Right atrium auricular region (tissue), 2 donors: ENCODE measurements at regions not wholly inside any gene's neighbourhood (a gene's known extent, or its start where the extent isn't known, plus 50 kb on each side); places are given as distances from the start of the nearest gene placed in this dataset.

ENCODE experiments used
- DNase-seq: peaks from one replicate; pipeline ENCODE4 v3.0.0-alpha.2; 2019; ENCODE audit warnings: low spot score
- H3K27ac ChIP-seq, 2 donors: fragments of 200-600 bp; sonication (generic); 1 replicate in 1 of 2; 2 replicates in 1 of 2; pipeline ENCODE4 v1.5.1; 2016 to 2019
- H3K27me3 ChIP-seq, 2 donors: fragments of 200-600 bp; sonication (generic); one replicate each; pipeline versions ENCODE4 v1.5.1 to v1.6.0; 2017 to 2019
- H3K36me3 ChIP-seq: fragments of 200-600 bp; sonication (generic); one replicate; pipeline ENCODE4 v1.5.1; 2016
- H3K4me1 ChIP-seq, 2 donors: fragments of 200-600 bp; sonication (generic); one replicate each; pipeline versions ENCODE4 v1.5.1 to v1.6.0; 2017 to 2019
- H3K4me3 ChIP-seq, 2 donors: fragments of 200-600 bp; sonication (generic); 1 replicate in 1 of 2; 2 replicates in 1 of 2; pipeline ENCODE4 v1.5.1; 2017 to 2019; ENCODE audit warnings: mild to moderate bottlenecking in 1 of 2, moderate library complexity in 1 of 2
- H3K9me3 ChIP-seq, 2 donors: fragments of 200-600 bp; sonication (generic); one replicate each; pipeline ENCODE4 v1.5.1; 2019
- TF ChIP-seq, protein P1 (sequence below), 2 donors: fragments of 200-600 bp; sonication (generic); IDR thresholded peaks; one replicate each; pipeline ENCODE4 v1.5.1; 2019; ENCODE audit warnings: antibody characterized with exemption in 2 of 2

DNA sequence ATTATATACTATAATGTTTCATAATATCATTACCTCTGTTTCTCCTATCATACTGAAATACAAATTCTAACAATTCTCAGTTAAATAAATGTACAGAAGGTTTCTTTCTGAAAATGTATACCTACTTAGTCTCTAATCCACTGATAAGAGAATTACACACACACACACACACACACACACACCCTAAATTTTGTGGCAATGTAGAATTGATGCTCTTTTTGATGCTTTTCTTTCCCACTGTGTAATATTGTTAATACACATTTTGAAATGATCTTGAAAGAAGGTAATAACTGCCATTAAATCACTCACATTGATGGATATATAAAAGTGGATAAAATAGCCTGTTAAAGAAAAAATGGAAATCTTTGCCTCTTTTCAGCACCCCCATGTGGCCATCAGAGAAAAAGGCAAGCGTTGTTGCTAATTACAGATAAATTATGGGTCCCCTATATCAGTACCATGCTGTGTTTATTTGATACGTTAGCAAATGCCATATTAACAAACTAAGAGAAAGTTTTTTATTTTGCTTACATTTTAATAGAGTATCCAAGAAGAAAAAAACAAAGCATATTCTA is 76.6 kb upstream of the VGLL2 start:
- H3K27ac ChIP-seq: no peak overlapping the region
- H3K4me1 ChIP-seq: no peaks in the 10 kb centered on the region
- H3K9me3 ChIP-seq: no peaks in the 10 kb centered on the region
- H3K36me3 ChIP-seq: no peaks in the 10 kb centered on the region
- no peak overlapping the region for H3K4me3 ChIP-seq
- H3K27me3 ChIP-seq: no peaks in the 10 kb centered on the region
- no peak for DNase-seq
- TF ChIP-seq, protein P1, sequence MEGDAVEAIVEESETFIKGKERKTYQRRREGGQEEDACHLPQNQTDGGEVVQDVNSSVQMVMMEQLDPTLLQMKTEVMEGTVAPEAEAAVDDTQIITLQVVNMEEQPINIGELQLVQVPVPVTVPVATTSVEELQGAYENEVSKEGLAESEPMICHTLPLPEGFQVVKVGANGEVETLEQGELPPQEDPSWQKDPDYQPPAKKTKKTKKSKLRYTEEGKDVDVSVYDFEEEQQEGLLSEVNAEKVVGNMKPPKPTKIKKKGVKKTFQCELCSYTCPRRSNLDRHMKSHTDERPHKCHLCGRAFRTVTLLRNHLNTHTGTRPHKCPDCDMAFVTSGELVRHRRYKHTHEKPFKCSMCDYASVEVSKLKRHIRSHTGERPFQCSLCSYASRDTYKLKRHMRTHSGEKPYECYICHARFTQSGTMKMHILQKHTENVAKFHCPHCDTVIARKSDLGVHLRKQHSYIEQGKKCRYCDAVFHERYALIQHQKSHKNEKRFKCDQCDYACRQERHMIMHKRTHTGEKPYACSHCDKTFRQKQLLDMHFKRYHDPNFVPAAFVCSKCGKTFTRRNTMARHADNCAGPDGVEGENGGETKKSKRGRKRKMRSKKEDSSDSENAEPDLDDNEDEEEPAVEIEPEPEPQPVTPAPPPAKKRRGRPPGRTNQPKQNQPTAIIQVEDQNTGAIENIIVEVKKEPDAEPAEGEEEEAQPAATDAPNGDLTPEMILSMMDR (IDR thresholded peaks at IDR 0.05): peak; percentile 30 to 56

DNA sequence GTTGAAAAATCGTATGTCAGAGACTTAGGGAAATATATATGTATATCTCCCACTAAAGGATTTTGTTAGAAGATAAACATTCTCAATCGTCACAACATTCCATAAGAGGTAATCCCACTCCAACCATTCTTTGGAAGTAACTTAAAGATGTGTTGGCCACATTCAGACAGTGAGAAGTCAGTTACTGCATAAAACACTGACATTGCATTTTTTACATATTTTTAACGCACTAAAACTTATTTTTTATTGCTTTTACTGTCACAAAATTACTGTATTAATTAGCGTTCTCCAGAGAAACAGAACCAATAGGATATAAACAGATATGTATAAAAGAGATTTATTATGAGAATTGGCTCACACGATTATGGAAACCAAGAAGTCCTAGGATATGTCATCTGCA is 74.3 kb upstream of the VGLL2 start:
- Histone ChIP-seq H3K4me3 (no peak overlapping the region), H3K27ac (no peak overlapping the region)
- no peak for DNase-seq

DNA sequence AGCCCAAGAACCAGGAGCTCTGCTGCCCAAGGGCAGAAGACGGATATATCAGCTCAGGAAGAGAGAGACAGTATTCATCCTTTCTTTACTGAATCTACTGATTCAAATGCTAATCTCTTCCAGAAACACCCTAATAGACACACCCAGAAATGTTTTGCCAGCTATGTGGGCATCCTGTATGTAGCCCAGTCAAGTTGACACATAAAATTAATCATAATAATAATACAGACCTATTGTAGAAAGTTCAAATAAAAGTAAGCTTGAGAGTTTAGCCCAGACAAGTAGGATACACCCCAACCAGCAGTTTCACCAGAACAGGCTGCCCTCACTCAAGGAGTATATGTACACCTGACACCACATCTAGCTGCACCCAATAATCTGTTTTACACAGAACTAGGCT is 73.9 kb upstream of the VGLL2 start:
- no peak for DNase-seq
- Histone ChIP-seq H3K4me1 (no peaks in the 10 kb centered on the region), H3K27ac (no peak overlapping the region), H3K36me3 (no peaks in the 10 kb centered on the region), H3K9me3 (no peaks in the 10 kb centered on the region), H3K27me3 (no peaks in the 10 kb centered on the region), H3K4me3 (no peak overlapping the region)
- TF ChIP-seq, protein P1 (IDR thresholded peaks at IDR 0.05): no peak

More for the DNA sequence above, 74.3 kb upstream of the VGLL2 start:
- H3K4me1 ChIP-seq: no peaks in the 10 kb centered on the region
- TF ChIP-seq, protein P1 (IDR thresholded peaks at IDR 0.05): no peak
- H3K9me3 ChIP-seq: no peaks in the 10 kb centered on the region
- H3K27me3 ChIP-seq: no peaks in the 10 kb centered on the region
- no peaks in the 10 kb centered on the region for H3K36me3 ChIP-seq

DNA sequence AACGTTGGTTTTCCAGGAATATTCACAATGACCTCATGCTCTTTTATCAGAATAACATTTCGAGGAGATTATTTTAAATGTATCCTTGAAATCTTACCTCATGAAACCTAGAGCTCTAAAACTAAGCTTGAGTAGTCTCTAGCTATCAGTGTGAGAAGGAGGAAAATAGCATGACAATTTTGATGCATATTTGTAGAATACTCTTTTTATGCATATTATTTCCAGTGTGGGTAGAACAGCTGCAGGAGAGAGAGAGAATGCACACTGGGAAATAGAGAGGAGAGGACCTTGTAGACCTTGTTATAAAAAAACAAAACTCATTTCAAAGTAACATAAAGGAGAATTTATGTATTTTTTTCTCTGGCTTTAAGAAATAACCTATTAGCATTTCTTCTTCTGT is 71.1 kb upstream of the VGLL2 start:
- Histone ChIP-seq H3K4me3 (no peak overlapping the region), H3K27ac (no peak overlapping the region), H3K4me1 (no peaks in the 10 kb centered on the region), H3K36me3 (no peaks in the 10 kb centered on the region), H3K9me3 (no peaks in the 10 kb centered on the region), H3K27me3 (no peaks in the 10 kb centered on the region)
- no peak for DNase-seq
- TF ChIP-seq, protein P1 (IDR thresholded peaks at IDR 0.05): no peak

DNA sequence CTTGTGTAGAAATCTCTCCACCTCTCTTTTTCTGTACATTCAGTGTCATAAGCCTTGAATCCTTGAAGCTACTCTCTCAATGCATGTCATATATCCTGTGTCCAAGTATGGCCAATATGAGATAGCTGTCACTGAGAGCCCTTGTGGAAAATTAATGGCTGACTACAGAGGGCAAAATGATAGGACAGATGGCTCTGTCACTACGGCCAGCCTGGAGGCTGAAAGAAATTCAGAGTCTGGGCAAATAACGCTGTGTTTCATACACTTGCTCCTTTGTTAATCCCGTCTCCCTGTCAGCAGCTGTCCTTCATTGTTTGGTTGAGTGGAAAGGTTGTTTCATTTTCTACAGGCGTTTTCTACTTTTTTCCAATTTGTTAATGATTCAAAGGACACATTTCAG is 70.4 kb upstream of the VGLL2 start:
- H3K4me1 ChIP-seq: no peaks in the 10 kb centered on the region
- no peak overlapping the region for H3K27ac ChIP-seq
- H3K27me3 ChIP-seq: no peaks in the 10 kb centered on the region
- no peak overlapping the region for H3K4me3 ChIP-seq
- no peaks in the 10 kb centered on the region for H3K9me3 ChIP-seq
- no peaks in the 10 kb centered on the region for H3K36me3 ChIP-seq
- TF ChIP-seq, protein P1 (IDR thresholded peaks at IDR 0.05): no peak
- DNase-seq: no peak

DNA sequence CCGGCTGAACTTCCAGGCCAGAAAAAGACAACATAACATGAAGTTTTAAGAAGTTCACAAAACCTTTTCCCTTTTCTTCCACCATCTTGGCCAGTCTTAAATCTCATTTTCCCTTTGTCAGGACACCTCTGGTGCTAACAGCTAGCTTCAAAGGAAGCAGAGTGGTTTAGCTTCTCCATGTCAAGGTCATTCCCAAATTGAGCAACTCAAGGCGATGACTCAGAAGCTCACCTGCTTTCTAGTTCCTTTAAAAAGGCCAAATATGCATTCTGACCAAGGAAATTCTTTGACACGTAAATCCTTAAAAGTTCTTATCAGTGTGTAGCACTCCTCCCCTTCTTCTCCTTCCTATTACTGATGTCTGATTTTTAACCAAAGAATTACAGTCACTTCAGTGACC is 69.6 kb upstream of the VGLL2 start:
- H3K36me3 ChIP-seq: no peaks in the 10 kb centered on the region
- no peak for DNase-seq
- H3K27ac ChIP-seq: no peak overlapping the region
- H3K4me3 ChIP-seq: no peak overlapping the region
- TF ChIP-seq, protein P1 (IDR thresholded peaks at IDR 0.05): no peak
- H3K9me3 ChIP-seq: no peaks in the 10 kb centered on the region
- H3K4me1 ChIP-seq: no peaks in the 10 kb centered on the region
- H3K27me3 ChIP-seq: no peaks in the 10 kb centered on the region
